ENCODE measurements at regions not wholly inside any gene's neighbourhood (a gene's known extent, or its start where the extent isn't known, plus 50 kb on each side); places are given as distances from the start of the nearest gene placed in this dataset.
"Not testable (repeated sequence)": the region's sequence is repeated elsewhere in the genome, so short reads cannot be mapped to it uniquely, and the experiment has no call there.

- TF ChIP-seq ISL1 (CRISPR knock-in tag; IDR thresholded peaks at IDR 0.05); CREB5 (CRISPR knock-in tag; IDR thresholded peaks at IDR 0.05; ENCODE audit: low read depth); ZFP30 (CRISPR knock-in tag; IDR thresholded peaks at IDR 0.05); ZNF565 (CRISPR knock-in tag; conservative IDR thresholded peaks at IDR 0.05; ENCODE audit: low read depth); PATZ1 (CRISPR knock-in tag; IDR thresholded peaks at IDR 0.05; ENCODE audit: borderline replicate concordance); ZFP3 (CRISPR knock-in tag; IDR thresholded peaks at IDR 0.05): not testable (repeated sequence)
Observed at GRCh38 chr16:88260146-88260545, 122.6 kb upstream of the ZNF469 start.
